Keratinocyte (primary cell): ENCODE measurements at regions not wholly inside any gene's neighbourhood (a gene's known extent, or its start where the extent isn't known, plus 50 kb on each side); places are given as distances from the start of the nearest gene placed in this dataset.

ENCODE experiments used
- EZH2 ChIP-seq: IDR thresholded peaks from one replicate; pipeline ENCODE4 v1.6.1; 2012; ENCODE audit warnings: inconsistent platforms, mild to moderate bottlenecking, low read length, moderate library complexity
- TF ChIP-seq, protein P1 (sequence below), 3 experiments: IDR thresholded peaks in 1 of 3; conservative IDR thresholded peaks in 1 of 3; optimal IDR thresholded peaks in 1 of 3; 2 replicates in 2 of 3; 3 replicates in 1 of 3; pipeline versions ENCODE3 to v1.5.1; 2011; ENCODE audit warnings: low read length in 3 of 3, mild to moderate bottlenecking in 3 of 3, moderate library complexity in 2 of 3, control low read depth in 1 of 3, inconsistent platforms in 1 of 3; ENCODE audit not compliant: insufficient read depth in 2 of 3; ENCODE audit errors: extremely low read depth in 1 of 3

DNA sequence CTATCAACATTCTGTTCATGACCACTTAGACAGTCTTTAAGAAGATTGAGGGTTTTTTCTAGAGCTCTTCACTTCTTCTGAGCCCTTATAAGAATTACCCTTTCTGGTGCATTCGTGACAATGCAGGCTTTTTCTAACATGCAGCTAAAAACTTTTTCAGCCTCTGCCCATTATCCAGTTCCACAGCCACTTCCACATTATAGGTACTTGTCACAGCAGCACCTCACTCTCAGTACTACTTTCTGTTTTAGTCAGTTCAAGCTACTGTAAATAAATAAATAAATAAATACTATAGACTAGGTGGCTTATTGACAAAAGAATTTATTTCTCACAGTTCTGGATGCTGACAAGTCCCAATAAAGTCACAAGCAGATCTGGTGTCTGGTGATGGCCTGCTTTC is 284.4 kb upstream of the PKN2 start:
- TF ChIP-seq, protein P1, sequence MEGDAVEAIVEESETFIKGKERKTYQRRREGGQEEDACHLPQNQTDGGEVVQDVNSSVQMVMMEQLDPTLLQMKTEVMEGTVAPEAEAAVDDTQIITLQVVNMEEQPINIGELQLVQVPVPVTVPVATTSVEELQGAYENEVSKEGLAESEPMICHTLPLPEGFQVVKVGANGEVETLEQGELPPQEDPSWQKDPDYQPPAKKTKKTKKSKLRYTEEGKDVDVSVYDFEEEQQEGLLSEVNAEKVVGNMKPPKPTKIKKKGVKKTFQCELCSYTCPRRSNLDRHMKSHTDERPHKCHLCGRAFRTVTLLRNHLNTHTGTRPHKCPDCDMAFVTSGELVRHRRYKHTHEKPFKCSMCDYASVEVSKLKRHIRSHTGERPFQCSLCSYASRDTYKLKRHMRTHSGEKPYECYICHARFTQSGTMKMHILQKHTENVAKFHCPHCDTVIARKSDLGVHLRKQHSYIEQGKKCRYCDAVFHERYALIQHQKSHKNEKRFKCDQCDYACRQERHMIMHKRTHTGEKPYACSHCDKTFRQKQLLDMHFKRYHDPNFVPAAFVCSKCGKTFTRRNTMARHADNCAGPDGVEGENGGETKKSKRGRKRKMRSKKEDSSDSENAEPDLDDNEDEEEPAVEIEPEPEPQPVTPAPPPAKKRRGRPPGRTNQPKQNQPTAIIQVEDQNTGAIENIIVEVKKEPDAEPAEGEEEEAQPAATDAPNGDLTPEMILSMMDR (optimal IDR thresholded peaks at IDR 0.05 in 1 of 3, IDR thresholded peaks at IDR 0.05 in 1 of 3, conservative IDR thresholded peaks at IDR 0.05 in 1 of 3; ENCODE audit: extremely low read depth in 1 of 3, insufficient read depth in 2 of 3, low read length in 3 of 3): no peak
- no peak for TF ChIP-seq EZH2
